ENCODE measurements at regions not wholly inside any gene's neighbourhood (a gene's known extent, or its start where the extent isn't known, plus 50 kb on each side); places are given as distances from the start of the nearest gene placed in this dataset.

- DNase-seq = peak; percentile 75 to 88
These were observed 340.3 kb upstream of the PRKCQ start for GRCh38 chr10:6920072-6921019.

GRCh38 chr10:6919077-6919476 lies 339.0 kb upstream of the PRKCQ start:
- DNase-seq = no peak

GRCh38 chr10:6918305-6918704 lies 338.2 kb upstream of the PRKCQ start:
- peak; percentile 64 to 72 for DNase-seq

- no peak for DNase-seq
These were observed 337.0 kb upstream of the PRKCQ start for GRCh38 chr10:6917125-6917524.

- DNase-seq = no peak
These were observed 336.5 kb upstream of the PRKCQ start for GRCh38 chr10:6916601-6917000.

GRCh38 chr10:6915307-6915706 lies 335.2 kb upstream of the PRKCQ start:
- DNase-seq = no peak

- no peak for DNase-seq
These were observed 332.9 kb upstream of the PRKCQ start for GRCh38 chr10:6912929-6913328.

- no peak for DNase-seq
These were observed 332.3 kb upstream of the PRKCQ start for GRCh38 chr10:6912424-6912823.

GRCh38 chr10:6912021-6912420 lies 331.9 kb upstream of the PRKCQ start:
- no peak for DNase-seq

- DNase-seq = no peak
These were observed 330.0 kb upstream of the PRKCQ start for GRCh38 chr10:6909905-6910560.

- DNase-seq = no peak
These were observed 327.9 kb upstream of the PRKCQ start for GRCh38 chr10:6907877-6908530.

- no peak for DNase-seq
These were observed 314.3 kb upstream of the PRKCQ start for GRCh38 chr10:6894405-6894804.

- DNase-seq = no peak
These were observed 312.8 kb upstream of the PRKCQ start for GRCh38 chr10:6892864-6893263.

- no peak for DNase-seq
These were observed 311.8 kb upstream of the PRKCQ start for GRCh38 chr10:6891924-6892323.

- no peak for DNase-seq
These were observed 309.6 kb upstream of the PRKCQ start for GRCh38 chr10:6889718-6890117.

- no peak for DNase-seq
These were observed 308.4 kb upstream of the PRKCQ start for GRCh38 chr10:6888434-6888833.

- DNase-seq = no peak
These were observed 305.2 kb upstream of the PRKCQ start for GRCh38 chr10:6885284-6885683.

GRCh38 chr10:6881987-6882386 lies 301.9 kb upstream of the PRKCQ start:
- no peak for DNase-seq

GRCh38 chr10:6877722-6878392 lies 297.8 kb upstream of the PRKCQ start:
- DNase-seq = no peak

GRCh38 chr10:6877336-6877721 lies 297.3 kb upstream of the PRKCQ start:
- DNase-seq = no peak

GRCh38 chr10:6875269-6875865 lies 295.3 kb upstream of the PRKCQ start:
- no peak for DNase-seq

GRCh38 chr10:6871128-6871527 lies 291.1 kb upstream of the PRKCQ start:
- DNase-seq = no peak

All from stimulated activated CD4-positive, alpha-beta T cell treated with anti-CD3 and anti-CD28 coated beads, Interleukin-4, amount 100 ng/mL, for 4 hours (primary cell).